Ishikawa (cell line): ENCODE measurements at regions not wholly inside any gene's neighbourhood (a gene's known extent, or its start where the extent isn't known, plus 50 kb on each side); places are given as distances from the start of the nearest gene placed in this dataset.

ENCODE experiments used
- CEBPB ChIP-seq: IDR thresholded peaks from 2 replicates; pipeline ENCODE4 v1.6.1; 2012
- CREB1 ChIP-seq: IDR thresholded peaks from 2 replicates; pipeline ENCODE4 v1.6.1; 2012; ENCODE audit warnings: low read depth
- EGR1 ChIP-seq: IDR thresholded peaks from 2 replicates; pipeline ENCODE4 v1.6.1; 2012
- EP300 ChIP-seq: IDR thresholded peaks from 2 replicates; pipeline ENCODE4 v1.6.1; 2012; ENCODE audit warnings: borderline replicate concordance
- FOXM1 ChIP-seq: IDR thresholded peaks from 2 replicates; pipeline ENCODE4 v1.6.1; 2012; ENCODE audit warnings: low read depth, borderline replicate concordance
- MAX ChIP-seq: IDR thresholded peaks from 2 replicates; pipeline ENCODE4 v1.6.1; 2012
- NFIC ChIP-seq: IDR thresholded peaks from 2 replicates; pipeline ENCODE4 v1.6.1; 2012
- RAD21 ChIP-seq: IDR thresholded peaks from 2 replicates; pipeline ENCODE4 v1.6.1; 2012; ENCODE audit warnings: low read depth
- REST ChIP-seq: IDR thresholded peaks from 2 replicates; pipeline ENCODE4 v1.6.1; 2012; ENCODE audit warnings: low read depth, mild to moderate bottlenecking
- TAF1 ChIP-seq: IDR thresholded peaks from 2 replicates; pipeline ENCODE4 v1.6.1; 2012; ENCODE audit warnings: low read depth, mild to moderate bottlenecking
- TCF12 ChIP-seq: IDR thresholded peaks from 2 replicates; pipeline ENCODE4 v1.6.1; 2012; ENCODE audit warnings: low read depth
- TEAD4 ChIP-seq: IDR thresholded peaks from 2 replicates; pipeline ENCODE4 v1.6.1; 2012
- USF1 ChIP-seq: IDR thresholded peaks from 2 replicates; pipeline ENCODE4 v1.6.1; 2012
- YY1 ChIP-seq: IDR thresholded peaks from 2 replicates; pipeline ENCODE4 v1.6.1; 2012; ENCODE audit warnings: low read depth
- ZBTB7A ChIP-seq: IDR thresholded peaks from 2 replicates; pipeline ENCODE4 v1.6.1; 2012; ENCODE audit warnings: low read depth

- TF ChIP-seq CREB1 (no peak), RAD21 (no peak), CEBPB (no peak), EP300 (no peak), YY1 (no peak), NFIC (no peak), MAX (no peak), FOXM1 (no peak), USF1 (no peak), TAF1 (no peak), TEAD4 (no peak), EGR1 (no peak), ZBTB7A (no peak), TCF12 (no peak), REST (no peak)
These were observed 571.3 kb upstream of the CLINT1 start for GRCh38 chr5:158430166-158430797.

GRCh38 chr5:158429564-158429963 is 570.6 kb upstream of the CLINT1 start:
- TF ChIP-seq TEAD4 (no peak), YY1 (no peak), ZBTB7A (no peak), EGR1 (no peak), TCF12 (no peak), CEBPB (no peak), TAF1 (no peak)

- no peak for TF ChIP-seq RAD21
- TF ChIP-seq NFIC = no peak
- TF ChIP-seq TAF1 = no peak
- no peak for TF ChIP-seq MAX
These were observed 564.8 kb upstream of the CLINT1 start for GRCh38 chr5:158423623-158424200.

- TF ChIP-seq NFIC = no peak
- TF ChIP-seq FOXM1 = no peak
- no peak for TF ChIP-seq USF1
- TF ChIP-seq EP300 = no peak
- TF ChIP-seq ZBTB7A = no peak
- TF ChIP-seq EGR1 = no peak
- TF ChIP-seq REST = no peak
- no peak for TF ChIP-seq CREB1
- no peak for TF ChIP-seq RAD21
- TF ChIP-seq TCF12 = no peak
- no peak for TF ChIP-seq TAF1
- TF ChIP-seq MAX = no peak
- TF ChIP-seq YY1 = no peak
- TF ChIP-seq CEBPB = no peak
- TF ChIP-seq TEAD4 = no peak
These were observed 563.9 kb upstream of the CLINT1 start for GRCh38 chr5:158422653-158423515.

GRCh38 chr5:158421319-158421718 is 562.4 kb upstream of the CLINT1 start:
- no peak for TF ChIP-seq EGR1
- TF ChIP-seq CEBPB = no peak
- TF ChIP-seq TAF1 = no peak
